ENCODE measurements at regions not wholly inside any gene's neighbourhood (a gene's known extent, or its start where the extent isn't known, plus 50 kb on each side); places are given as distances from the start of the nearest gene placed in this dataset.
"Not testable (repeated sequence)": the region's sequence is repeated elsewhere in the genome, so short reads cannot be mapped to it uniquely, and the experiment has no call there.

- peak in 1 of 3 donors; percentile 29 for DNase-seq (ENCODE audit: low read depth in 3 of 3)
These were observed 182.8 kb downstream of the PSMG1 start for GRCh38 chr21:39000496-39000895.

GRCh38 chr21:38999161-38999560 lies 184.1 kb downstream of the PSMG1 start:
- DNase-seq (ENCODE audit: low read depth in 3 of 3), result no peak

GRCh38 chr21:38998281-38998680 lies 185.0 kb downstream of the PSMG1 start:
- not testable (repeated sequence) for DNase-seq (ENCODE audit: low read depth in 3 of 3)

- DNase-seq (ENCODE audit: low read depth in 3 of 3), result not testable (repeated sequence)
These were observed 185.4 kb downstream of the PSMG1 start for GRCh38 chr21:38997843-38998175.

GRCh38 chr21:38997051-38997842 lies 186.0 kb downstream of the PSMG1 start:
- no peak for DNase-seq (ENCODE audit: low read depth in 3 of 3)

GRCh38 chr21:38996355-38996754 lies 186.9 kb downstream of the PSMG1 start:
- no peak for DNase-seq (ENCODE audit: low read depth in 3 of 3)

GRCh38 chr21:38995731-38996130 lies 187.5 kb downstream of the PSMG1 start:
- no peak for DNase-seq (ENCODE audit: low read depth in 3 of 3)

GRCh38 chr21:38995071-38995669 lies 188.1 kb downstream of the PSMG1 start:
- DNase-seq (ENCODE audit: low read depth in 3 of 3), result no peak

- no peak for DNase-seq (ENCODE audit: low read depth in 3 of 3)
These were observed 188.3 kb downstream of the ETS2 start for GRCh38 chr21:38994042-38994441.

GRCh38 chr21:38993561-38993960 lies 187.8 kb downstream of the ETS2 start:
- DNase-seq (ENCODE audit: low read depth in 3 of 3), result no peak

- DNase-seq (ENCODE audit: low read depth in 3 of 3), result no peak
These were observed 187.0 kb downstream of the ETS2 start for GRCh38 chr21:38992737-38993136.

GRCh38 chr21:38990424-38990794 lies 184.7 kb downstream of the ETS2 start:
- DNase-seq (ENCODE audit: low read depth in 3 of 3), result no peak

GRCh38 chr21:38989745-38990423 lies 184.2 kb downstream of the ETS2 start:
- DNase-seq (ENCODE audit: low read depth in 3 of 3), result no peak

GRCh38 chr21:38989379-38989744 lies 183.6 kb downstream of the ETS2 start:
- DNase-seq (ENCODE audit: low read depth in 3 of 3), result no peak

GRCh38 chr21:38988509-38989378 lies 183.0 kb downstream of the ETS2 start:
- DNase-seq (ENCODE audit: low read depth in 3 of 3), result no peak

- DNase-seq (ENCODE audit: low read depth in 3 of 3), result no peak
These were observed 182.1 kb downstream of the ETS2 start for GRCh38 chr21:38987633-38988508.

GRCh38 chr21:38986806-38987632 lies 181.3 kb downstream of the ETS2 start:
- DNase-seq (ENCODE audit: low read depth in 3 of 3), result no peak

- no peak for DNase-seq (ENCODE audit: low read depth in 3 of 3)
These were observed 180.7 kb downstream of the ETS2 start for GRCh38 chr21:38986406-38986805.

GRCh38 chr21:38985568-38986378 lies 180.0 kb downstream of the ETS2 start:
- DNase-seq (ENCODE audit: low read depth in 3 of 3), result peak; percentile 22 to 48 (median 48)
